H1 (cell line): ENCODE measurements at regions not wholly inside any gene's neighbourhood (a gene's known extent, or its start where the extent isn't known, plus 50 kb on each side); places are given as distances from the start of the nearest gene placed in this dataset.

Source experiments
- TF ChIP-seq, protein P1 (sequence below): IDR thresholded peaks from 2 replicates; pipeline ENCODE4 v1.6.1; 2011; ENCODE audit warnings: low read length, improper control_type of control experiment
- TF ChIP-seq, protein P2 (sequence below), 3 experiments: IDR thresholded peaks; 1 replicate in 2 of 3; 2 replicates in 1 of 3; pipeline versions ENCODE4 v1.5.1 to v1.6.1; 2011; ENCODE audit warnings: low read length in 3 of 3, mild to moderate bottlenecking in 3 of 3, inconsistent platforms in 2 of 3, low read depth in 1 of 3, moderate library complexity in 1 of 3; ENCODE audit not compliant: insufficient read depth in 1 of 3; ENCODE audit errors: control extremely low read depth in 1 of 3

DNA sequence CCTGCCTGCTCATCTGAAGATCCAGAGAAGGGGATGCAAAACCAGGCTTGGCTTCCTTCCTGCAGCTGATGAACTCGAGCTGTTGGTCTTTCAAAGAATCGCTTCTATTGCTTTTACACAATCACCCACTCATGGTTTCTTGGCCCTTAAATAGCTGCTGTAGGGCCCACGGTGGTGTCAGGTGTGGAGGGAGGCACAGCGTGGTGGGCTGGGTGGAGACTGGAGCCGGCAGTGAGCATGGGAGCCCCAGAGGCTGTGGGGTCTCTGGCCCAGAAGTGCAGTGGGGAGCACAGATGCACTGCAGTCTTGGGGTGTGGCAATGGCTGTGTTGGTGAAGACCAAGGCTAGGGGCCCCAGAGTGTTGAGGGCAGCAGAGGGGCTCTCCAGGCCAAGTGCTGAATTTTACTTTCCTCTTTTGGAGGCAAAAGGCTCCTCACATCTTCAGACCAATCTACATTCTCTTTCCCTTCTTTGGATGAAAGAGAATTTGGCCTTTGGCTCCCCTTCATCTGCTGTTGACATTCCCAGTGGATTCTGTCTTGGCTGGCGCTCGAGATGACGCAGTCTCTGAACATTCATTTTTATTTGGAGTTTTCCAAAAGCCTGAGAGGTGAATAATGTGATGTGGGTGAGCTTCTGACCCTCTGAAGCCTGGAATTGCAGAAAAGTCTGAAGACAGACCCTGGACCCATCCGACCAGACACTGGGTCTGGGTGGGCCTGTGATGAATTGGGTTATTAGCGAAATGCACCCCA lies 70.1 kb upstream of the ASB18 start:
- TF ChIP-seq, protein P1, sequence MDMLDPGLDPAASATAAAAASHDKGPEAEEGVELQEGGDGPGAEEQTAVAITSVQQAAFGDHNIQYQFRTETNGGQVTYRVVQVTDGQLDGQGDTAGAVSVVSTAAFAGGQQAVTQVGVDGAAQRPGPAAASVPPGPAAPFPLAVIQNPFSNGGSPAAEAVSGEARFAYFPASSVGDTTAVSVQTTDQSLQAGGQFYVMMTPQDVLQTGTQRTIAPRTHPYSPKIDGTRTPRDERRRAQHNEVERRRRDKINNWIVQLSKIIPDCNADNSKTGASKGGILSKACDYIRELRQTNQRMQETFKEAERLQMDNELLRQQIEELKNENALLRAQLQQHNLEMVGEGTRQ = no peak
- TF ChIP-seq, protein P2, sequence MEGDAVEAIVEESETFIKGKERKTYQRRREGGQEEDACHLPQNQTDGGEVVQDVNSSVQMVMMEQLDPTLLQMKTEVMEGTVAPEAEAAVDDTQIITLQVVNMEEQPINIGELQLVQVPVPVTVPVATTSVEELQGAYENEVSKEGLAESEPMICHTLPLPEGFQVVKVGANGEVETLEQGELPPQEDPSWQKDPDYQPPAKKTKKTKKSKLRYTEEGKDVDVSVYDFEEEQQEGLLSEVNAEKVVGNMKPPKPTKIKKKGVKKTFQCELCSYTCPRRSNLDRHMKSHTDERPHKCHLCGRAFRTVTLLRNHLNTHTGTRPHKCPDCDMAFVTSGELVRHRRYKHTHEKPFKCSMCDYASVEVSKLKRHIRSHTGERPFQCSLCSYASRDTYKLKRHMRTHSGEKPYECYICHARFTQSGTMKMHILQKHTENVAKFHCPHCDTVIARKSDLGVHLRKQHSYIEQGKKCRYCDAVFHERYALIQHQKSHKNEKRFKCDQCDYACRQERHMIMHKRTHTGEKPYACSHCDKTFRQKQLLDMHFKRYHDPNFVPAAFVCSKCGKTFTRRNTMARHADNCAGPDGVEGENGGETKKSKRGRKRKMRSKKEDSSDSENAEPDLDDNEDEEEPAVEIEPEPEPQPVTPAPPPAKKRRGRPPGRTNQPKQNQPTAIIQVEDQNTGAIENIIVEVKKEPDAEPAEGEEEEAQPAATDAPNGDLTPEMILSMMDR (IDR thresholded peaks at IDR 0.05; ENCODE audit: control extremely low read depth in 1 of 3, insufficient read depth in 1 of 3, low read depth in 1 of 3, low read length in 3 of 3) = no peak
